ENCODE measurements at regions not wholly inside any gene's neighbourhood (a gene's known extent, or its start where the extent isn't known, plus 50 kb on each side); places are given as distances from the start of the nearest gene placed in this dataset.

GRCh38 chr22:26848244-26848920 is 191.0 kb downstream of the MIAT start:
- no peak for TF ChIP-seq CTCF (IDR thresholded peaks at IDR 0.05)
- Histone ChIP-seq H3K36me3 (no peaks in the 10 kb centered on the region), H3K27me3 (no peaks in the 10 kb centered on the region), H3K4me1 (no peaks in the 10 kb centered on the region), H3K27ac (no peak overlapping the region), H3K9me3 (no peaks in the 10 kb centered on the region), H3K4me3 (no peak overlapping the region)
- no peak for ATAC-seq
- DNase-seq, result no peak
- intact Hi-C loops (cut with DNase I), result no loop called here

- Histone ChIP-seq H3K9me3 (no peaks in the 10 kb centered on the region), H3K27ac (no peak overlapping the region), H3K4me1 (no peaks in the 10 kb centered on the region), H3K36me3 (no peaks in the 10 kb centered on the region), H3K27me3 (no peaks in the 10 kb centered on the region), H3K4me3 (no peak overlapping the region)
- no peak for ATAC-seq
- no peak for DNase-seq
- no peak for TF ChIP-seq CTCF (IDR thresholded peaks at IDR 0.05)
- intact Hi-C loops (cut with DNase I), result no loop called here
Measured at GRCh38 chr22:26849575-26849974, 192.2 kb downstream of the MIAT start.

GRCh38 chr22:26851125-26851524 is 193.7 kb downstream of the MIAT start:
- TF ChIP-seq CTCF (IDR thresholded peaks at IDR 0.05), result no peak
- H3K27me3 ChIP-seq, result no peaks in the 10 kb centered on the region
- DNase-seq (no peak), ATAC-seq (no peak)
- intact Hi-C loops (cut with DNase I), result no loop called here
- H3K9me3 ChIP-seq, result no peaks in the 10 kb centered on the region
- H3K27ac ChIP-seq, result no peak overlapping the region
- H3K4me3 ChIP-seq, result no peak overlapping the region
- no peaks in the 10 kb centered on the region for H3K4me1 ChIP-seq
- no peaks in the 10 kb centered on the region for H3K36me3 ChIP-seq

- H3K9me3 ChIP-seq, result no peaks in the 10 kb centered on the region
- ATAC-seq, result no peak
- no peak overlapping the region for H3K4me3 ChIP-seq
- H3K27me3 ChIP-seq, result no peaks in the 10 kb centered on the region
- no peaks in the 10 kb centered on the region for H3K36me3 ChIP-seq
- H3K27ac ChIP-seq, result no peak overlapping the region
- intact Hi-C loops (cut with DNase I), result no loop called here
- DNase-seq, result no peak
- no peak for TF ChIP-seq CTCF (IDR thresholded peaks at IDR 0.05)
- H3K4me1 ChIP-seq, result no peaks in the 10 kb centered on the region
Measured at GRCh38 chr22:26852176-26852575, 194.8 kb downstream of the MIAT start.

- Histone ChIP-seq H3K36me3 (no peaks in the 10 kb centered on the region), H3K9me3 (no peaks in the 10 kb centered on the region), H3K4me3 (no peak overlapping the region), H3K4me1 (no peaks in the 10 kb centered on the region), H3K27ac (no peak overlapping the region), H3K27me3 (no peaks in the 10 kb centered on the region)
- intact Hi-C loops (cut with DNase I), result no loop called here
- no peak for TF ChIP-seq CTCF (IDR thresholded peaks at IDR 0.05)
- DNase-seq (no peak), ATAC-seq (no peak)
Measured at GRCh38 chr22:26853071-26853470, 195.7 kb downstream of the MIAT start.

- DNase-seq (no peak), ATAC-seq (no peak)
- no peak overlapping the region for H3K27ac ChIP-seq
- H3K4me1 ChIP-seq, result no peaks in the 10 kb centered on the region
- no peaks in the 10 kb centered on the region for H3K9me3 ChIP-seq
- no peaks in the 10 kb centered on the region for H3K36me3 ChIP-seq
- H3K27me3 ChIP-seq, result no peaks in the 10 kb centered on the region
- H3K4me3 ChIP-seq, result no peak overlapping the region
- intact Hi-C loops (cut with DNase I), result no loop called here
- TF ChIP-seq CTCF (IDR thresholded peaks at IDR 0.05), result no peak
Measured at GRCh38 chr22:26853495-26853894, 196.1 kb downstream of the MIAT start.
